ENCODE measurements at regions not wholly inside any gene's neighbourhood (a gene's known extent, or its start where the extent isn't known, plus 50 kb on each side); places are given as distances from the start of the nearest gene placed in this dataset.

DNA sequence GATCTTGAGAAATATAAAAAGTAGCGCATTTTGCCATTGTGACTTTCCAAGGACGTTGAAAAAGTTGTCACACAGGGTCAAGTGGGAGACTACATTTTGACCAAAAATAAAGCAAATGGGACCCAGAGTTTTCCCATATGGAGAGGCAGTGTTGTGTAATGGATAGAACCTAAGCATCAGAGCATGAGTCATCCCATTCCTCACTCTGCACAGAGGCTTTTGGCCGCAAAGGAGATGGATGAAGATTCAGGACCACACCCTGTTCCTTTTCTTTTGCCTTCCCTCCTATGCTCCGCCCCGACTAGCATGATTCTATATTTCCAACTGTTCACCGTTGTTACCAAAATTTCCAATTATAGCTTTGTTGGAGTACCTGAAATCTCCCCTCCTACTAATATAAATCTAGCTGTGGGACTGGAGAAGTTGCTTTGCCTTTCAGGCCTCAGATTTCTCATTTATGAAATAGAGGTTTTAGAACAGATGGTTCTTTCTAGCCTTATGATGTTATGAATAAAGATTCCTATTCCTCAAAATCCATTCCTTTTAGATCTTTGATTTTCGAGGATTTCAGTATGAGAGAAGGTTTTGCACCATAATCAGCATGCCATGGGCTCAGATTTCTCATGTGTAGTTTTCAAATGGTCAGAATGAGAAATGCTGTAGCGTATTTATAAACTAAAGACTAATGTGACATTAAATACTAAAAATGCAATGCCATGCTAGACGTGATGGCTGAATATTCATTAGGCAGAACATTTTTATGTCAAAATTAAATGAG is 921.9 kb upstream of the TENM4 start:
- no peaks in the 10 kb centered on the region for H3K27me3 ChIP-seq (ENCODE audit: control insufficient read depth, insufficient read depth, low read length)
- intact Hi-C loops (cut with micrococcal nuclease; ENCODE audit: unreplicated experiment): no loop called here
- CTCF ChIA-PET: no interaction called here
- no peak for DNase-seq (ENCODE audit: low read depth, low spot score)
- TF ChIP-seq POLR2AphosphoS5 (IDR thresholded peaks at IDR 0.05; ENCODE audit: low read depth, low read length) (no peak), TCF7L2 (IDR thresholded peaks at IDR 0.05; ENCODE audit: low read depth, low read length) (no peak), SIN3A (IDR thresholded peaks at IDR 0.05; ENCODE audit: borderline replicate concordance, insufficient read depth, low read depth, low read length) (no peak)
- TF ChIP-seq, protein P1, sequence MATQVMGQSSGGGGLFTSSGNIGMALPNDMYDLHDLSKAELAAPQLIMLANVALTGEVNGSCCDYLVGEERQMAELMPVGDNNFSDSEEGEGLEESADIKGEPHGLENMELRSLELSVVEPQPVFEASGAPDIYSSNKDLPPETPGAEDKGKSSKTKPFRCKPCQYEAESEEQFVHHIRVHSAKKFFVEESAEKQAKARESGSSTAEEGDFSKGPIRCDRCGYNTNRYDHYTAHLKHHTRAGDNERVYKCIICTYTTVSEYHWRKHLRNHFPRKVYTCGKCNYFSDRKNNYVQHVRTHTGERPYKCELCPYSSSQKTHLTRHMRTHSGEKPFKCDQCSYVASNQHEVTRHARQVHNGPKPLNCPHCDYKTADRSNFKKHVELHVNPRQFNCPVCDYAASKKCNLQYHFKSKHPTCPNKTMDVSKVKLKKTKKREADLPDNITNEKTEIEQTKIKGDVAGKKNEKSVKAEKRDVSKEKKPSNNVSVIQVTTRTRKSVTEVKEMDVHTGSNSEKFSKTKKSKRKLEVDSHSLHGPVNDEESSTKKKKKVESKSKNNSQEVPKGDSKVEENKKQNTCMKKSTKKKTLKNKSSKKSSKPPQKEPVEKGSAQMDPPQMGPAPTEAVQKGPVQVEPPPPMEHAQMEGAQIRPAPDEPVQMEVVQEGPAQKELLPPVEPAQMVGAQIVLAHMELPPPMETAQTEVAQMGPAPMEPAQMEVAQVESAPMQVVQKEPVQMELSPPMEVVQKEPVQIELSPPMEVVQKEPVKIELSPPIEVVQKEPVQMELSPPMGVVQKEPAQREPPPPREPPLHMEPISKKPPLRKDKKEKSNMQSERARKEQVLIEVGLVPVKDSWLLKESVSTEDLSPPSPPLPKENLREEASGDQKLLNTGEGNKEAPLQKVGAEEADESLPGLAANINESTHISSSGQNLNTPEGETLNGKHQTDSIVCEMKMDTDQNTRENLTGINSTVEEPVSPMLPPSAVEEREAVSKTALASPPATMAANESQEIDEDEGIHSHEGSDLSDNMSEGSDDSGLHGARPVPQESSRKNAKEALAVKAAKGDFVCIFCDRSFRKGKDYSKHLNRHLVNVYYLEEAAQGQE (IDR thresholded peaks at IDR 0.05; ENCODE audit: insufficient read depth in 1 of 2, low read depth in 2 of 2, low read length in 1 of 2): no peak
- TF ChIP-seq, protein P2, sequence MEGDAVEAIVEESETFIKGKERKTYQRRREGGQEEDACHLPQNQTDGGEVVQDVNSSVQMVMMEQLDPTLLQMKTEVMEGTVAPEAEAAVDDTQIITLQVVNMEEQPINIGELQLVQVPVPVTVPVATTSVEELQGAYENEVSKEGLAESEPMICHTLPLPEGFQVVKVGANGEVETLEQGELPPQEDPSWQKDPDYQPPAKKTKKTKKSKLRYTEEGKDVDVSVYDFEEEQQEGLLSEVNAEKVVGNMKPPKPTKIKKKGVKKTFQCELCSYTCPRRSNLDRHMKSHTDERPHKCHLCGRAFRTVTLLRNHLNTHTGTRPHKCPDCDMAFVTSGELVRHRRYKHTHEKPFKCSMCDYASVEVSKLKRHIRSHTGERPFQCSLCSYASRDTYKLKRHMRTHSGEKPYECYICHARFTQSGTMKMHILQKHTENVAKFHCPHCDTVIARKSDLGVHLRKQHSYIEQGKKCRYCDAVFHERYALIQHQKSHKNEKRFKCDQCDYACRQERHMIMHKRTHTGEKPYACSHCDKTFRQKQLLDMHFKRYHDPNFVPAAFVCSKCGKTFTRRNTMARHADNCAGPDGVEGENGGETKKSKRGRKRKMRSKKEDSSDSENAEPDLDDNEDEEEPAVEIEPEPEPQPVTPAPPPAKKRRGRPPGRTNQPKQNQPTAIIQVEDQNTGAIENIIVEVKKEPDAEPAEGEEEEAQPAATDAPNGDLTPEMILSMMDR (IDR thresholded peaks at IDR 0.05): no peak
- no peak overlapping the region for H3K4me3 ChIP-seq (ENCODE audit: low read depth in 2 of 2, low read length in 2 of 2)
- no peaks in the 10 kb centered on the region for H3K9me3 ChIP-seq (ENCODE audit: control insufficient read depth, insufficient read depth, low read depth, low read length)
- no TSS peak for BruUV-seq (replicated peaks)
- ATAC-seq: no peak
- in situ Hi-C loops (cut with HindIII; ENCODE audit: low pct_unique_long_range_greater_than_20kb, low sequenced_read_pairs): no loop called here
- no peak overlapping the region for H3K27ac ChIP-seq (ENCODE audit: low read length)
- POLR2A ChIA-PET: no interaction called here
- no peaks in the 10 kb centered on the region for H3K36me3 ChIP-seq (ENCODE audit: control insufficient read depth, insufficient read depth, low read length)
- H3K4me1 ChIP-seq (ENCODE audit: control insufficient read depth, insufficient read depth, low read length): no peaks in the 10 kb centered on the region

DNA sequence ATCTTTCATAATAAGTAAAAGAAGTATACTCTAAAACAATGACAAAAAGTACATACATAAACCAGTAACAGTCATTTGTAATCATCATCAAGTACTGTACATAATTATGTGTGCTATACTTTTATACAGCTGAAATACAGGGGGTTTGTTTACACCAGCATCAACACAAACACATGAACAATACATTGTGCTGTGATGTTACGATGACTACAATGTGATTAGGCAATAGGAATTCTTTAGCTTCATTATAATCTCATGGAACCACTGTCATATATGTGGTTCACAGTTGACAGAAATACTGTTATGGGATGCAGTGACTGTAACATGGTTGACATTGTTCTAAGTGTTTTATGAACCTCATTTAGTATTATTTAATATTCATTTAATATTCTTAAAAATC is 914.4 kb upstream of the TENM4 start:
- ATAC-seq (no peak), DNase-seq (ENCODE audit: low read depth, low spot score) (no peak)
- BruUV-seq (replicated peaks): no TSS peak
- no peaks in the 10 kb centered on the region for H3K27me3 ChIP-seq (ENCODE audit: control insufficient read depth, insufficient read depth, low read length)
- no peak overlapping the region for H3K27ac ChIP-seq (ENCODE audit: low read length)
- CTCF ChIA-PET: no interaction called here
- in situ Hi-C loops (cut with HindIII; ENCODE audit: low pct_unique_long_range_greater_than_20kb, low sequenced_read_pairs): no loop called here
- no peaks in the 10 kb centered on the region; the same call in 1 of the 2 replicates for H3K9me3 ChIP-seq (ENCODE audit: control insufficient read depth, insufficient read depth, low read depth, low read length)
- no peaks in the 10 kb centered on the region for H3K36me3 ChIP-seq (ENCODE audit: control insufficient read depth, insufficient read depth, low read length)
- POLR2A ChIA-PET: no interaction called here
- H3K4me3 ChIP-seq (ENCODE audit: low read depth in 2 of 2, low read length in 2 of 2): no peak overlapping the region
- intact Hi-C loops (cut with micrococcal nuclease; ENCODE audit: unreplicated experiment): no loop called here
- no peaks in the 10 kb centered on the region for H3K4me1 ChIP-seq (ENCODE audit: control insufficient read depth, insufficient read depth, low read length)
- TF ChIP-seq TCF7L2 (IDR thresholded peaks at IDR 0.05; ENCODE audit: low read depth, low read length): no peak
- TF ChIP-seq, protein P1 (IDR thresholded peaks at IDR 0.05; ENCODE audit: insufficient read depth in 1 of 2, low read depth in 2 of 2, low read length in 1 of 2): no peak

Data from Panc1 (cell line).